IMR-90 (cell line): ENCODE measurements at regions not wholly inside any gene's neighbourhood (a gene's known extent, or its start where the extent isn't known, plus 50 kb on each side); places are given as distances from the start of the nearest gene placed in this dataset.

Experiments
- ATAC-seq: fragments of 200-7000 bp; cut with Tn5 transposase; 2 replicates; pipeline ENCODE4 v1.9.1; 2020; ENCODE audit warnings: low read depth, mild to moderate bottlenecking, moderate library complexity
- BruUV-seq: library from RNA; stranded (reverse); fragments of 400-500 nt; replicated peaks from 2 replicates; lab custom pipeline; 2021; lab: Mats Ljungman, UMichigan
- CTCF ChIA-PET: fragments of 300-600 bp; formaldehyde crosslinking; extraction: SDS; loops from one replicate; lab custom pipeline; 2021; ENCODE audit warnings: antibody characterized with exemption; lab: Yijun Ruan, JAX
- POLR2A ChIA-PET: fragments of 300-600 bp; sonication (Branson Sonifier 250); formaldehyde crosslinking; loops from one replicate; lab custom pipeline; 2022; ENCODE audit warnings: antibody characterized with exemption; ENCODE audit not compliant: unreplicated experiment; lab: Charles Lee
- DNase-seq: peaks from one replicate; pipeline ENCODE4 v3.0.0; 2013
- H2AFZ ChIP-seq: replicated peaks from 2 replicates; pipeline ENCODE3; 2013; ENCODE audit warnings: low read length, mild to moderate bottlenecking; ENCODE audit not compliant: poor library complexity
- H2AK5ac ChIP-seq: 2 replicates; pipeline ENCODE4 v1.6.1; 2013; ENCODE audit warnings: low read depth, low read length, inconsistent platforms
- H2AK9ac ChIP-seq: replicated peaks from 2 replicates; pipeline ENCODE3; 2013; ENCODE audit warnings: mild to moderate bottlenecking, low read depth, low read length, moderate library complexity; ENCODE audit not compliant: poor library complexity
- H2BK120ac ChIP-seq: 2 replicates; pipeline ENCODE4 v1.6.1; 2013; ENCODE audit warnings: low read depth, low read length, inconsistent platforms
- H2BK15ac ChIP-seq: 3 replicates; pipeline ENCODE4 v1.6.1; 2013; ENCODE audit warnings: low read depth, low read length, inconsistent platforms
- H2BK20ac ChIP-seq: 2 replicates; pipeline ENCODE4 v1.6.1; 2013; ENCODE audit warnings: low read depth, mild to moderate bottlenecking, inconsistent platforms, low read length, moderate library complexity
- H2BK5ac ChIP-seq: 2 replicates; pipeline ENCODE4 v1.6.1; 2013; ENCODE audit warnings: mild to moderate bottlenecking, low read depth, low read length, inconsistent platforms; ENCODE audit not compliant: poor library complexity, severe bottlenecking
- H3K14ac ChIP-seq: replicated peaks from 2 replicates; pipeline ENCODE4 v1.6.1; 2013; ENCODE audit warnings: low read depth, low read length, inconsistent platforms
- H3K18ac ChIP-seq: 2 replicates; pipeline ENCODE4 v1.6.1; 2013; ENCODE audit warnings: low read depth, low read length, control low read depth
- H3K23ac ChIP-seq: 2 replicates; pipeline ENCODE4 v1.6.1; 2013; ENCODE audit warnings: low read depth, low read length, inconsistent platforms
- H3K27ac ChIP-seq: 2 replicates; pipeline ENCODE4 v1.5.1; 2013; ENCODE audit warnings: mild to moderate bottlenecking, control low read depth, low read length; ENCODE audit not compliant: insufficient read depth
- H3K27me3 ChIP-seq: 2 replicates; pipeline ENCODE4 v1.6.1; 2013; ENCODE audit warnings: low read length; ENCODE audit not compliant: control insufficient read depth, insufficient read depth
- H3K36me3 ChIP-seq: 2 replicates; pipeline ENCODE4 v1.6.1; 2013; ENCODE audit warnings: low read length, mixed read lengths; ENCODE audit not compliant: control insufficient read depth, insufficient read depth
- H3K4ac ChIP-seq: 2 replicates; pipeline ENCODE4 v1.6.1; 2013; ENCODE audit warnings: low read depth, low read length, inconsistent platforms
- H3K4me1 ChIP-seq: 2 replicates; pipeline ENCODE4 v1.6.1; 2013; ENCODE audit warnings: low read length, mixed read lengths; ENCODE audit not compliant: control insufficient read depth, insufficient read depth
- H3K4me2 ChIP-seq: 2 replicates; pipeline ENCODE4 v1.6.1; 2013; ENCODE audit warnings: low read depth, mild to moderate bottlenecking, control low read depth, low read length, moderate library complexity
- H3K4me3 ChIP-seq: 2 replicates; pipeline ENCODE4 v1.5.1; 2013; ENCODE audit warnings: low read depth, mild to moderate bottlenecking, control low read depth, low read length, moderate library complexity; ENCODE audit not compliant: insufficient read depth
- H3K56ac ChIP-seq: 2 replicates; pipeline ENCODE4 v1.6.1; 2013; ENCODE audit warnings: low read length, inconsistent platforms; ENCODE audit not compliant: insufficient read depth; ENCODE audit errors: extremely low read depth
- H3K79me1 ChIP-seq, 2 experiments: 2 replicates each; pipeline ENCODE4 v1.6.1; 2013; ENCODE audit warnings: low read length in 2 of 2, inconsistent platforms in 1 of 2, low read depth in 1 of 2
- H3K9ac ChIP-seq: 2 replicates; pipeline ENCODE4 v1.6.1; 2013; ENCODE audit warnings: low read depth, low read length, control low read depth
- H3K9me1 ChIP-seq: 2 replicates; pipeline ENCODE4 v1.6.1; 2013; ENCODE audit warnings: low read length, inconsistent platforms; ENCODE audit not compliant: insufficient read depth
- H3K9me3 ChIP-seq: 2 replicates; pipeline ENCODE4 v1.6.1; 2013; ENCODE audit warnings: low read length; ENCODE audit not compliant: control insufficient read depth, insufficient read depth
- H4K20me1 ChIP-seq: 2 replicates; pipeline ENCODE4 v1.6.1; 2013; ENCODE audit warnings: low read length, inconsistent platforms; ENCODE audit not compliant: insufficient read depth
- H4K5ac ChIP-seq: 2 replicates; pipeline ENCODE4 v1.6.1; 2013; ENCODE audit warnings: mild to moderate bottlenecking, low read depth, low read length, control low read depth
- H4K8ac ChIP-seq, 2 experiments: 2 replicates each; pipeline ENCODE4 v1.6.1; 2013; ENCODE audit warnings: low read depth in 2 of 2, low read length in 2 of 2, control low read depth in 1 of 2, inconsistent platforms in 1 of 2
- H4K91ac ChIP-seq: 2 replicates; pipeline ENCODE4 v1.6.1; 2013; ENCODE audit warnings: low read depth, low read length, inconsistent platforms; ENCODE audit not compliant: insufficient read depth
- CEBPB ChIP-seq: IDR thresholded peaks from 2 replicates; pipeline ENCODE4 v1.6.1; 2012; ENCODE audit warnings: low read depth, low read length, improper control_type of control experiment
- RAD21 ChIP-seq: IDR thresholded peaks from 2 replicates; pipeline ENCODE4 v1.6.1; 2012; ENCODE audit warnings: low read length, improper control_type of control experiment
- RCOR1 ChIP-seq: IDR thresholded peaks from 2 replicates; pipeline ENCODE4 v1.6.1; 2012; ENCODE audit warnings: mild to moderate bottlenecking, low read length, improper control_type of control experiment; ENCODE audit not compliant: insufficient replicate concordance
- WGBS, 2 experiments: methylation state at CpG; one replicate each; pipeline versions ENCODE4 v1.1.5 to v1.1.7; 2013; ENCODE audit warnings: missing lambda C conversion rate in 2 of 2; ENCODE audit not compliant: insufficient read length in 1 of 2; ENCODE audit errors: extremely low coverage in 2 of 2; 5-methylcytosine and 5-hydroxymethylcytosine counted together
- dilution Hi-C: fragments of 300-500 bp; cut with HindIII; formaldehyde crosslinking; loops from one replicate; pipeline ENCODE4 v1.14.3; 2018; ENCODE audit warnings: low sequenced_read_pairs; ENCODE audit not compliant: unreplicated experiment
- in situ Hi-C: fragments of 300-500 bp; cut with MboI; formaldehyde crosslinking; loops from 3 replicates; pipeline ENCODE4 v1.14.3; 2019; ENCODE audit warnings: low sequenced_read_pairs, inconsistent platforms, mixed read lengths
- intact Hi-C: fragments of 100-400 bp; cut with micrococcal nuclease; formaldehyde crosslinking; loops from 2 replicates; pipeline ENCODE4 v1.10.0; 2022

- Histone ChIP-seq H4K91ac (no peak overlapping the region), H3K23ac (no peak overlapping the region), H3K18ac (no peak overlapping the region), H2BK5ac (no peak overlapping the region), H3K14ac (no peak overlapping the region), H3K9me1 (no peaks in the 10 kb centered on the region), H3K79me1 (no peaks in the 10 kb centered on the region), H3K4me3 (no peak overlapping the region), H3K36me3 (no peaks in the 10 kb centered on the region), H2AFZ (no peak overlapping the region), H3K9me3 (no peaks in the 10 kb centered on the region), H4K8ac (no peak overlapping the region), H2BK120ac (no peak overlapping the region), H3K27ac (no peak overlapping the region), H2AK9ac (no peak overlapping the region), H3K4me1 (no peaks in the 10 kb centered on the region), H2BK20ac (no peak overlapping the region), H3K56ac (no peak overlapping the region), H3K4ac (no peak overlapping the region), H2AK5ac (no peak overlapping the region), H3K27me3 (no peaks in the 10 kb centered on the region), H3K9ac (no peak overlapping the region), H2BK15ac (no peak overlapping the region), H3K4me2 (no peak overlapping the region), H4K5ac (no peak overlapping the region), H4K20me1 (no peaks in the 10 kb centered on the region)
- DNase-seq, result no peak
- intact Hi-C loops (no loop called here), dilution Hi-C loops (no loop called here), in situ Hi-C loops (no loop called here)
- CTCF ChIA-PET, result no interaction called here
- POLR2A ChIA-PET, result no interaction called here
- no peak for TF ChIP-seq RCOR1
- no peak for TF ChIP-seq RAD21
- no peak for TF ChIP-seq CEBPB
- no TSS peak for BruUV-seq
- ATAC-seq, result no peak
- WGBS, 2 experiments, result no CpG with 5 or more reads among the region's 7 CpGs
Measured at GRCh38 chr12:31832740-31833729, 104.2 kb upstream of the AMN1 start.
